Stomach (tissue), 8 donors: ENCODE measurements at regions not wholly inside any gene's neighbourhood (a gene's known extent, or its start where the extent isn't known, plus 50 kb on each side); places are given as distances from the start of the nearest gene placed in this dataset.

ENCODE experiments used
- DNase-seq, 2 donors: peaks; one replicate each; pipeline versions ENCODE4 v3.0.0 to v3.0.0-alpha.2; 2013 to 2019
- H3K27ac ChIP-seq, 5 donors: fragments of 200-600 bp in 4 of 5; sonication (generic) in 4 of 5; one replicate each; pipeline ENCODE4 v1.5.1; 2013 to 2019; ENCODE audit warnings: mild to moderate bottlenecking in 1 of 5, moderate library complexity in 1 of 5
- H3K27me3 ChIP-seq, 3 donors: fragments of 200-600 bp; sonication (generic); one replicate each; pipeline ENCODE4 v1.5.1; 2017 to 2019; ENCODE audit warnings: mixed run types in 1 of 3
- H3K36me3 ChIP-seq, 4 donors: fragments of 200-600 bp; sonication (generic); 1 replicate in 3 of 4; 2 replicates in 1 of 4; pipeline ENCODE4 v1.5.1; 2016 to 2019
- H3K4me1 ChIP-seq, 4 donors: fragments of 200-600 bp; sonication (generic); one replicate each; pipeline ENCODE4 v1.5.1; 2016 to 2019
- H3K4me3 ChIP-seq, 4 donors: fragments of 200-600 bp; sonication (generic) in 3 of 4; one replicate each; pipeline ENCODE4 v1.5.1; 2016 to 2019; ENCODE audit warnings: mild to moderate bottlenecking in 1 of 4
- H3K9me3 ChIP-seq, 4 donors: fragments of 200-600 bp; sonication (generic); one replicate each; pipeline ENCODE4 v1.5.1; 2016 to 2019
- CTCF ChIP-seq, 7 experiments: fragments of 450-650 bp in 4 of 7; fragments of 200-600 bp in 3 of 7; sonication (generic) in 3 of 7; IDR thresholded peaks; one replicate each; pipeline ENCODE4 v1.5.1; 2016 to 2019; ENCODE audit warnings: antibody characterized with exemption in 7 of 7, control low read depth in 2 of 7, mild to moderate bottlenecking in 1 of 7
- EP300 ChIP-seq: sonication (generic); formaldehyde crosslinking; IDR thresholded peaks from one replicate; pipeline ENCODE4 v1.6.1; 2017; ENCODE audit warnings: antibody characterized with exemption
- POLR2A ChIP-seq, 4 donors: fragments of 450-650 bp; IDR thresholded peaks; one replicate each; pipeline ENCODE4 v1.6.1; 2016; ENCODE audit warnings: antibody characterized with exemption in 4 of 4, control low read depth in 2 of 4, mild to moderate bottlenecking in 1 of 4, moderate library complexity in 1 of 4
- POLR2AphosphoS5 ChIP-seq, 3 donors: sonication (generic); formaldehyde crosslinking; IDR thresholded peaks; one replicate each; pipeline ENCODE4 v1.6.1; 2016; ENCODE audit warnings: antibody characterized with exemption in 3 of 3
- WGBS, 5 donors: extraction: QIAGEN DNeasy Blood & Tissue Kit in 3 of 5; methylation state at CpG; one replicate each; pipeline versions ENCODE4 v1.1.5 to v1.1.7; 2013 to 2018; 5-methylcytosine and 5-hydroxymethylcytosine counted together
- intact Hi-C: fragments of 100-400 bp; cut with DNase I; formaldehyde crosslinking; loops from one replicate; pipeline ENCODE4 v1.15.1; 2023; ENCODE audit warnings: low total_unique reads
- donor health status: healthy with polysubstance abuse.
- donor health status: Bipolar disorder and iron deficiency.
- donor health status: healthy.

- Histone ChIP-seq H3K36me3 (no peaks in the 10 kb centered on the region), H3K4me1 (no peaks in the 10 kb centered on the region), H3K27ac (no peak overlapping the region), H3K27me3 (no peaks in the 10 kb centered on the region), H3K4me3 (no peak overlapping the region), H3K9me3 (no peaks in the 10 kb centered on the region)
- DNase-seq: no peak
- intact Hi-C loops: no loop called here
- 33 to 50% (median 40%) methylated on average over 2 of the region's 2 CpGs for WGBS, 5 donors
- TF ChIP-seq EP300 (no peak), CTCF (IDR thresholded peaks at IDR 0.05) (no peak), POLR2A (IDR thresholded peaks at IDR 0.05) (no peak), POLR2AphosphoS5 (IDR thresholded peaks at IDR 0.05) (no peak)
Observed at GRCh38 chrX:94252211-94252610, 578.2 kb downstream of the FAM133A start.

GRCh38 chrX:94256396-94256795 lies 582.4 kb downstream of the FAM133A start:
- intact Hi-C loops: no loop called here
- Histone ChIP-seq H3K9me3 (peaks cover 0 to 8% (median 0%) of the 10 kb centered on the region in 4 donors), H3K27ac (no peak overlapping the region), H3K36me3 (no peaks in the 10 kb centered on the region), H3K4me3 (no peak overlapping the region), H3K4me1 (no peaks in the 10 kb centered on the region), H3K27me3 (no peaks in the 10 kb centered on the region)
- DNase-seq: peak in 1 of 2 donors; percentile 57
- 22 to 69% (median 47%) methylated on average over 1 of the region's 1 CpG for WGBS, 5 donors
- TF ChIP-seq CTCF (IDR thresholded peaks at IDR 0.05): no peak
- TF ChIP-seq EP300: no peak
- TF ChIP-seq POLR2A (IDR thresholded peaks at IDR 0.05): no peak
- no peak for TF ChIP-seq POLR2AphosphoS5 (IDR thresholded peaks at IDR 0.05)

- Histone ChIP-seq H3K27me3 (no peaks in the 10 kb centered on the region), H3K27ac (no peak overlapping the region), H3K4me3 (no peak overlapping the region), H3K36me3 (no peaks in the 10 kb centered on the region), H3K9me3 (peaks cover 0 to 5% (median 0%) of the 10 kb centered on the region in 4 donors), H3K4me1 (no peaks in the 10 kb centered on the region)
- TF ChIP-seq EP300 (no peak), POLR2AphosphoS5 (IDR thresholded peaks at IDR 0.05) (no peak), CTCF (IDR thresholded peaks at IDR 0.05) (no peak), POLR2A (IDR thresholded peaks at IDR 0.05) (no peak)
- no peak for DNase-seq
- intact Hi-C loops: no loop called here
- WGBS, 5 donors: 71 to 87% (median 75%) methylated on average over 1 of the region's 1 CpG
Observed at GRCh38 chrX:94265323-94265722, 591.3 kb downstream of the FAM133A start.

GRCh38 chrX:94288325-94288724 lies 614.3 kb downstream of the FAM133A start:
- H3K36me3 ChIP-seq: no peaks in the 10 kb centered on the region
- TF ChIP-seq POLR2A (IDR thresholded peaks at IDR 0.05): no peak
- TF ChIP-seq POLR2AphosphoS5 (IDR thresholded peaks at IDR 0.05): no peak
- no peak for TF ChIP-seq EP300
- no peak for TF ChIP-seq CTCF (IDR thresholded peaks at IDR 0.05)
- WGBS, 5 donors: 18 to 63% (median 48%) methylated on average over 2 of the region's 2 CpGs
- H3K27ac ChIP-seq: no peak overlapping the region
- no peaks in the 10 kb centered on the region for H3K4me1 ChIP-seq
- no peak overlapping the region for H3K4me3 ChIP-seq
- H3K9me3 ChIP-seq: peaks cover 0 to 13% (median 3%) of the 10 kb centered on the region in 4 donors
- intact Hi-C loops: no loop called here
- no peaks in the 10 kb centered on the region for H3K27me3 ChIP-seq
- peak in 1 of 2 donors; percentile 1 for DNase-seq
